ENCODE measurements at regions not wholly inside any gene's neighbourhood (a gene's known extent, or its start where the extent isn't known, plus 50 kb on each side); places are given as distances from the start of the nearest gene placed in this dataset.

DNA sequence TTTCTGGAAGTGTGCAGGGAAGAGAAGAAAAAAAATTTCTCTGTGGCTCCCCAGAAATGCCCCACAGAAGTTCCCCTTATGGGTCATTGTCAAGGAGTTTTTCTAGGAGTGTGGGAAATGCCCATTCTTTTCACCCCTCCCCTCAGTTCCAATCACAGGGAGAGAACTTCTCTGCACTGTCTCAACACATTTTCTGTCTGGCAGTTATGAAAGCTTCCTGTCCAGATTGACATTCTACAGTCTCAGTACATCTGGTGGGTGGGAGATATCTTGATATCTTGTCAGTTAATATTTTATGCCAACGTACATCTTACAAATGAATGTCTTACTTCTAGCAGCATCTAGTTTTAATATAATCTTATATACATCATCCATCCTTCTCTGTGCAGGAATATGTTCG lies 566.8 kb upstream of the AADAT start:
- TF ChIP-seq POLR2A (IDR thresholded peaks at IDR 0.05), result no peak
- TF ChIP-seq, protein P1, sequence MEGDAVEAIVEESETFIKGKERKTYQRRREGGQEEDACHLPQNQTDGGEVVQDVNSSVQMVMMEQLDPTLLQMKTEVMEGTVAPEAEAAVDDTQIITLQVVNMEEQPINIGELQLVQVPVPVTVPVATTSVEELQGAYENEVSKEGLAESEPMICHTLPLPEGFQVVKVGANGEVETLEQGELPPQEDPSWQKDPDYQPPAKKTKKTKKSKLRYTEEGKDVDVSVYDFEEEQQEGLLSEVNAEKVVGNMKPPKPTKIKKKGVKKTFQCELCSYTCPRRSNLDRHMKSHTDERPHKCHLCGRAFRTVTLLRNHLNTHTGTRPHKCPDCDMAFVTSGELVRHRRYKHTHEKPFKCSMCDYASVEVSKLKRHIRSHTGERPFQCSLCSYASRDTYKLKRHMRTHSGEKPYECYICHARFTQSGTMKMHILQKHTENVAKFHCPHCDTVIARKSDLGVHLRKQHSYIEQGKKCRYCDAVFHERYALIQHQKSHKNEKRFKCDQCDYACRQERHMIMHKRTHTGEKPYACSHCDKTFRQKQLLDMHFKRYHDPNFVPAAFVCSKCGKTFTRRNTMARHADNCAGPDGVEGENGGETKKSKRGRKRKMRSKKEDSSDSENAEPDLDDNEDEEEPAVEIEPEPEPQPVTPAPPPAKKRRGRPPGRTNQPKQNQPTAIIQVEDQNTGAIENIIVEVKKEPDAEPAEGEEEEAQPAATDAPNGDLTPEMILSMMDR (IDR thresholded peaks at IDR 0.05 in 4 of 5, conservative IDR thresholded peaks at IDR 0.05 in 1 of 5), result no peak
- Histone ChIP-seq H3K27ac (no peak overlapping the region), H3K36me3 (no peaks in the 10 kb centered on the region), H3K4me3 (no peak overlapping the region), H3K27me3 (no peaks in the 10 kb centered on the region), H3K9me3 (no peaks in the 10 kb centered on the region), H3K4me1 (no peaks in the 10 kb centered on the region)
- DNase-seq (no peak), ATAC-seq (no peak)
- in situ Hi-C loops (cut with MboI; ENCODE audit: low sequenced_read_pairs in 4 of 4) (no loop called here), intact Hi-C loops (cut with DNase I; ENCODE audit: low total_unique reads) (no loop called here)

DNA sequence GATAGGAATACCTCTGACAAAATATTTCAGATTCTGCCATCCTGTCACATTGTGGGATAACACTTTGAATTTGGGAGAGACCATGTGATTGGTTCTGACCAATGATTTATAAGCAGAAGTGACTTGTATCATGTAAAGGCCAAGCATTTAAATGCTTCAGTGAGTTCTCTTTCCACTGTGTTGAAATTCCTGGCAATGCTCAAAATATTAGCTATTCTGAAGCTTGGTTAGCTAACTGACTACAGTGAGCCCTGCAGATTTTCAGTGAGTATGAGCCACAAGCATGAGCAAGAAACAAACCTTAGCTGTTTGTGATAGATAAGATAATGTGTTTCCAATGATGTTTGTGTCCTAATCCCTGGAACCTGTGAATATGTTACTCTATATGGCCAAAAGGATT lies 562.8 kb upstream of the AADAT start:
- Histone ChIP-seq H3K27me3 (no peaks in the 10 kb centered on the region), H3K9me3 (no peaks in the 10 kb centered on the region), H3K36me3 (no peaks in the 10 kb centered on the region), H3K4me1 (no peaks in the 10 kb centered on the region), H3K4me3 (no peak overlapping the region), H3K27ac (no peak overlapping the region)
- no peak for TF ChIP-seq POLR2A (IDR thresholded peaks at IDR 0.05)
- ATAC-seq (no peak), DNase-seq (no peak)
- in situ Hi-C loops (cut with MboI; ENCODE audit: low sequenced_read_pairs in 4 of 4), result no loop called here
- intact Hi-C loops (cut with DNase I; ENCODE audit: low total_unique reads), result no loop called here

DNA sequence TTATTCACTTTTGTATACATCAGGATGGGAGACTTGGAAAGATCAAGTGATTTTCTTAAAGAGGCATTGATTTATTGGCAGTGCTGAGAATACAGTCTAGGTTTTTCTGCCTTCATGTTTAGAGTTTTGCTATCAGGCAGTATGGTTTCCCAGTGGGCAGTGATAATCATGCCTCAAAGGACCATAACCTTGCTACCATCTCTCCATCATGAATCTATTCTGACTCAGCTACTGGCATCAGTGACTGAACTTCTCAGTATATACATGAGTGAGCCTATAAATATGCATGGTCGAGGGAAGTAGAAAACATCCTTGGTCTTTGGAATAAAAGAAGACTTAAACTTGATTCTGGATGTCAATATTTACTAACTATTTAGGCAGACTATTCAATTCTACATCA lies 562.0 kb upstream of the AADAT start:
- no peak for TF ChIP-seq POLR2A (IDR thresholded peaks at IDR 0.05)
- TF ChIP-seq, protein P1 (IDR thresholded peaks at IDR 0.05 in 4 of 5, conservative IDR thresholded peaks at IDR 0.05 in 1 of 5), result no peak
- H3K36me3 ChIP-seq, result no peaks in the 10 kb centered on the region
- ATAC-seq, result no peak
- in situ Hi-C loops (cut with MboI; ENCODE audit: low sequenced_read_pairs in 4 of 4), result no loop called here
- no peak for DNase-seq
- no peaks in the 10 kb centered on the region for H3K27me3 ChIP-seq
- no peak overlapping the region for H3K4me3 ChIP-seq
- no peak overlapping the region for H3K27ac ChIP-seq
- no peaks in the 10 kb centered on the region for H3K4me1 ChIP-seq
- no peaks in the 10 kb centered on the region for H3K9me3 ChIP-seq
- intact Hi-C loops (cut with DNase I; ENCODE audit: low total_unique reads), result no loop called here

DNA sequence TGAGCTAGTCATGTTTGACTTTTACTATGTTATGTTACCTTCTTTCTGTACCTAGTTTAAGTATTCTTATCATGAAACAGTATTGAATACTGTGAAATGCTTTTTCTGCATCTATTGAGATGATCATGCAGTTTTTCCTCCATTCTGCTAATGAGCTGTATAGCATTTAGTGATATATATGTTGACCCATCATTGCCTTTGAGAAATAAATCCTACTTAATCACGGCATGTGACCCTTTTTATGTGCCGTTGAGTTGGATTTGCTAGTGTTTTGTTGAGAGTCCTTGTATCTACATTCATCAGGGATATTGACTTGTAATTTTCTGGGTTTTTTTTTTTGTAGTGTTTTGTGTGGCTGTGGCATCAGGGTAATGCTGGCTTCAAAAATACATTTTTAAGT lies 537.7 kb upstream of the AADAT start:
- intact Hi-C loops (cut with DNase I; ENCODE audit: low total_unique reads), result no loop called here
- Histone ChIP-seq H3K4me1 (no peaks in the 10 kb centered on the region), H3K36me3 (no peaks in the 10 kb centered on the region), H3K27ac (no peak overlapping the region), H3K4me3 (no peak overlapping the region), H3K9me3 (no peaks in the 10 kb centered on the region), H3K27me3 (no peaks in the 10 kb centered on the region)
- no peak for DNase-seq
- TF ChIP-seq POLR2A (IDR thresholded peaks at IDR 0.05), result no peak
- TF ChIP-seq, protein P1 (IDR thresholded peaks at IDR 0.05 in 4 of 5, conservative IDR thresholded peaks at IDR 0.05 in 1 of 5), result no peak
- in situ Hi-C loops (cut with MboI; ENCODE audit: low sequenced_read_pairs in 4 of 4), result no loop called here
- ATAC-seq, result no peak

DNA sequence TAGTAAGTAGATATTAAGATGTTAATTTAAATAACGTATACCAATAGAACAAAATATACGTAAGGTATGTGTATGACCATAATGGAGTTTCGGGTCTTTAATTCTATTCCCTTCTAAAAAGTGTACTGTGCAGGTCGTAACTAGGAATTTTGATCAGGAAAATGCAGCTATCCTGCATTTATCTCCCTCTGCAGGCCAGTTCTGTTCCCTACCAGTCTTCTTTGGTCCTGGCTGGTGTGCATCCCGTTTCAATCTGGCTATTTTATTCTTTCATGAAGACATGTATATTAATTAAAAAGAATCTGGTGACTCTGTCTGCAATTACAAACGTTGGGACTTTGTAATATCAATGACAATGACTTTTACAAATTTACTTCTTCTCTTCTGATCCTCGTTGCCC lies 534.1 kb upstream of the AADAT start:
- intact Hi-C loops (cut with DNase I; ENCODE audit: low total_unique reads) (no loop called here), in situ Hi-C loops (cut with MboI; ENCODE audit: low sequenced_read_pairs in 4 of 4) (no loop called here)
- Histone ChIP-seq H3K4me3 (no peak overlapping the region), H3K9me3 (no peaks in the 10 kb centered on the region), H3K4me1 (no peaks in the 10 kb centered on the region), H3K27me3 (no peaks in the 10 kb centered on the region), H3K36me3 (no peaks in the 10 kb centered on the region), H3K27ac (no peak overlapping the region)
- TF ChIP-seq POLR2A (IDR thresholded peaks at IDR 0.05), result no peak
- TF ChIP-seq, protein P1 (IDR thresholded peaks at IDR 0.05 in 4 of 5, conservative IDR thresholded peaks at IDR 0.05 in 1 of 5), result no peak
- DNase-seq (no peak), ATAC-seq (no peak)

All from gastrocnemius medialis (tissue), 4 donors.